HL-60 (cell line): ENCODE measurements at regions not wholly inside any gene's neighbourhood (a gene's known extent, or its start where the extent isn't known, plus 50 kb on each side); places are given as distances from the start of the nearest gene placed in this dataset.

Experiments
- DNase-seq, 2 experiments: peaks; one replicate each; pipeline ENCODE4 v3.0.0-alpha.2; 2010 to 2020; ENCODE audit warnings: low read depth in 1 of 2, low spot score in 1 of 2
- H3K27ac ChIP-seq: fragments of 250-450 bp; sonication (Bioruptor Pico); replicated peaks from 2 replicates; pipeline ENCODE4 v1.5.1; 2020; ENCODE audit warnings: mild to moderate bottlenecking, moderate library complexity
- H3K27me3 ChIP-seq: fragments of 250-450 bp; sonication (Bioruptor Pico); 2 replicates; pipeline ENCODE4 v1.5.1; 2021; ENCODE audit warnings: mild to moderate bottlenecking, moderate library complexity; ENCODE audit not compliant: insufficient read depth, poor library complexity, severe bottlenecking
- H3K4me3 ChIP-seq: replicated peaks from 2 replicates; pipeline ENCODE4 v1.5.1; 2011; ENCODE audit warnings: mild to moderate bottlenecking, control low read depth, low read length; ENCODE audit not compliant: insufficient read depth
- GABPA ChIP-seq: IDR thresholded peaks from 2 replicates; pipeline ENCODE4 v1.6.1; 2012; ENCODE audit warnings: low read depth
- POLR2AphosphoS5 ChIP-seq: IDR thresholded peaks from 2 replicates; pipeline ENCODE4 v1.6.1; 2012; ENCODE audit warnings: low read depth
- SPI1 ChIP-seq: IDR thresholded peaks from 2 replicates; pipeline ENCODE4 v1.6.1; 2012; ENCODE audit warnings: low read depth, mild to moderate bottlenecking, borderline replicate concordance
- TF ChIP-seq, protein P1 (sequence below): IDR thresholded peaks from 2 replicates; pipeline ENCODE4 v1.6.1; 2012; ENCODE audit warnings: low read depth; ENCODE audit not compliant: insufficient replicate concordance
- TF ChIP-seq, protein P2 (sequence below): IDR thresholded peaks from one replicate; pipeline ENCODE4 v1.5.1; 2011; ENCODE audit warnings: low read length, control low read depth, inconsistent platforms; ENCODE audit not compliant: insufficient read depth

DNA sequence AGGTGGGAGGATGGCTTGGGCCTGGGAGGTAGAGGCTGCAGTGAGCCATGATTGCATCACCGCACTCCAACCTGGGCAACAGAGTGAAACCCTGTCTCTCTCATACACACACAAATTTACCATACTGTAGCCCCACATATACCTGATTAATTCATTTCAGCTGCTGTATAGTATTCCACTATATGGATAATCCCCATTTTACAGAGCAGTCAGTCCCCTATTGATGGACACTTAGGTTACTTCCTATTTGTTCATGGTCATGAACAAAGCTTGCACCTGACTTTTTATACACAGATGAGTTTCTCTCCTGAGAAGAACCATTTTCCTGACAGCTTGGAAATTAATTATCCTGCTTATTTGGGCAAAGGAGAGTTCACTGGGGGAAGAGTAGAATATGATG, 59.2 kb downstream of the EMX2 start:
- Histone ChIP-seq H3K27ac (no peak overlapping the region), H3K27me3 (peaks cover 3% of the 10 kb centered on the region), H3K4me3 (no peak overlapping the region)
- DNase-seq, result no peak
- TF ChIP-seq, protein P1, sequence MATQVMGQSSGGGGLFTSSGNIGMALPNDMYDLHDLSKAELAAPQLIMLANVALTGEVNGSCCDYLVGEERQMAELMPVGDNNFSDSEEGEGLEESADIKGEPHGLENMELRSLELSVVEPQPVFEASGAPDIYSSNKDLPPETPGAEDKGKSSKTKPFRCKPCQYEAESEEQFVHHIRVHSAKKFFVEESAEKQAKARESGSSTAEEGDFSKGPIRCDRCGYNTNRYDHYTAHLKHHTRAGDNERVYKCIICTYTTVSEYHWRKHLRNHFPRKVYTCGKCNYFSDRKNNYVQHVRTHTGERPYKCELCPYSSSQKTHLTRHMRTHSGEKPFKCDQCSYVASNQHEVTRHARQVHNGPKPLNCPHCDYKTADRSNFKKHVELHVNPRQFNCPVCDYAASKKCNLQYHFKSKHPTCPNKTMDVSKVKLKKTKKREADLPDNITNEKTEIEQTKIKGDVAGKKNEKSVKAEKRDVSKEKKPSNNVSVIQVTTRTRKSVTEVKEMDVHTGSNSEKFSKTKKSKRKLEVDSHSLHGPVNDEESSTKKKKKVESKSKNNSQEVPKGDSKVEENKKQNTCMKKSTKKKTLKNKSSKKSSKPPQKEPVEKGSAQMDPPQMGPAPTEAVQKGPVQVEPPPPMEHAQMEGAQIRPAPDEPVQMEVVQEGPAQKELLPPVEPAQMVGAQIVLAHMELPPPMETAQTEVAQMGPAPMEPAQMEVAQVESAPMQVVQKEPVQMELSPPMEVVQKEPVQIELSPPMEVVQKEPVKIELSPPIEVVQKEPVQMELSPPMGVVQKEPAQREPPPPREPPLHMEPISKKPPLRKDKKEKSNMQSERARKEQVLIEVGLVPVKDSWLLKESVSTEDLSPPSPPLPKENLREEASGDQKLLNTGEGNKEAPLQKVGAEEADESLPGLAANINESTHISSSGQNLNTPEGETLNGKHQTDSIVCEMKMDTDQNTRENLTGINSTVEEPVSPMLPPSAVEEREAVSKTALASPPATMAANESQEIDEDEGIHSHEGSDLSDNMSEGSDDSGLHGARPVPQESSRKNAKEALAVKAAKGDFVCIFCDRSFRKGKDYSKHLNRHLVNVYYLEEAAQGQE, result no peak
- TF ChIP-seq GABPA (no peak), SPI1 (no peak), POLR2AphosphoS5 (no peak)
- TF ChIP-seq, protein P2, sequence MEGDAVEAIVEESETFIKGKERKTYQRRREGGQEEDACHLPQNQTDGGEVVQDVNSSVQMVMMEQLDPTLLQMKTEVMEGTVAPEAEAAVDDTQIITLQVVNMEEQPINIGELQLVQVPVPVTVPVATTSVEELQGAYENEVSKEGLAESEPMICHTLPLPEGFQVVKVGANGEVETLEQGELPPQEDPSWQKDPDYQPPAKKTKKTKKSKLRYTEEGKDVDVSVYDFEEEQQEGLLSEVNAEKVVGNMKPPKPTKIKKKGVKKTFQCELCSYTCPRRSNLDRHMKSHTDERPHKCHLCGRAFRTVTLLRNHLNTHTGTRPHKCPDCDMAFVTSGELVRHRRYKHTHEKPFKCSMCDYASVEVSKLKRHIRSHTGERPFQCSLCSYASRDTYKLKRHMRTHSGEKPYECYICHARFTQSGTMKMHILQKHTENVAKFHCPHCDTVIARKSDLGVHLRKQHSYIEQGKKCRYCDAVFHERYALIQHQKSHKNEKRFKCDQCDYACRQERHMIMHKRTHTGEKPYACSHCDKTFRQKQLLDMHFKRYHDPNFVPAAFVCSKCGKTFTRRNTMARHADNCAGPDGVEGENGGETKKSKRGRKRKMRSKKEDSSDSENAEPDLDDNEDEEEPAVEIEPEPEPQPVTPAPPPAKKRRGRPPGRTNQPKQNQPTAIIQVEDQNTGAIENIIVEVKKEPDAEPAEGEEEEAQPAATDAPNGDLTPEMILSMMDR, result no peak

DNA sequence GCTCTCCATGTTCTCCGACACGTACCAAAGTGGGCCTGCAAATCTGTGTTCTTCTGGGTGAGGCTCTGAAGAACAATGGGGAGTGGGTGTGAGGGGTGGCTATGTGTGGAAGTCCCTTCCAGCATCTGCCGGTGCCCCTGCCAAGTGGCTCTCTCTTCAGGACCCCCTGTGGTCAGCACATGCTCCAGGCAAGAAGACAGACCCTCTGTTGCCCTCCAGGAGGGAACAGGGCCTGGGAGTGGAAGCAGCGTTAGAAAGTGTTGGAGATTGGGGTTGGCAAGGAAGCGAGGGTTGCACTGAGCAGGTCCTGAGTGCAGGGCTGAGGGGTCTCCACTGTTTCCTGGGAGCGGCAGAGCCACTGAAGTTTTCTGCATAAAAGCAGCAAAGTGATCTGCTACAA, 60.5 kb downstream of the EMX2 start:
- Histone ChIP-seq H3K27ac (no peak overlapping the region), H3K4me3 (no peak overlapping the region), H3K27me3 (no peaks in the 10 kb centered on the region)
- no peak for TF ChIP-seq SPI1
- TF ChIP-seq GABPA, result no peak
- TF ChIP-seq, protein P2, result no peak
- TF ChIP-seq, protein P1, result no peak
- TF ChIP-seq POLR2AphosphoS5, result no peak
- DNase-seq, result no peak

GRCh38 chr10:117603726-117604125, 61.2 kb downstream of the EMX2 start:
- Histone ChIP-seq H3K27ac (no peak overlapping the region), H3K27me3 (no peaks in the 10 kb centered on the region), H3K4me3 (no peak overlapping the region)
- TF ChIP-seq, protein P2, result no peak
- TF ChIP-seq GABPA (no peak), POLR2AphosphoS5 (no peak), SPI1 (no peak)
- TF ChIP-seq, protein P1, result no peak
- DNase-seq, result no peak
